ENCODE measurements at regions not wholly inside any gene's neighbourhood (a gene's known extent, or its start where the extent isn't known, plus 50 kb on each side); places are given as distances from the start of the nearest gene placed in this dataset.

DNA sequence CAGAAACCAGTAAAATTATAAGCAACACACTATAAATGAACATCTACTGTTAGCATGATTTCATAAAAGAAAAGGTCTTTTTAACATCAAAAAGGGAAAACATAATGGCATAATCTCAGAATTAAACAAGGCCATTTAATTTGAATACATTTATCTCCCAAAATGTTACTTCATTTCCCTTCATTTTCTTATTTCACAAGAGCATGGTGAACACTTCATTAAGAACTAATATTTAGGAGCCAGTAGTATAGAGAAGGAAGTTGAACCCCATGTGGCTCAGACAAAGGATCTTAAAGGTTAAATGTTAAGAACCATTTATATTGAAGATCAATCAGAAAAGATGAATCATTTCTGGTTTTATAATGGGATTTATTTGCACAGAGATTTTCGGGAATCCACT, 981.7 kb downstream of the TTLL7 start:
- no peak for DNase-seq

GRCh38 chr1:83016354-83016849, 982.5 kb downstream of the TTLL7 start:
- no peak for DNase-seq

DNA sequence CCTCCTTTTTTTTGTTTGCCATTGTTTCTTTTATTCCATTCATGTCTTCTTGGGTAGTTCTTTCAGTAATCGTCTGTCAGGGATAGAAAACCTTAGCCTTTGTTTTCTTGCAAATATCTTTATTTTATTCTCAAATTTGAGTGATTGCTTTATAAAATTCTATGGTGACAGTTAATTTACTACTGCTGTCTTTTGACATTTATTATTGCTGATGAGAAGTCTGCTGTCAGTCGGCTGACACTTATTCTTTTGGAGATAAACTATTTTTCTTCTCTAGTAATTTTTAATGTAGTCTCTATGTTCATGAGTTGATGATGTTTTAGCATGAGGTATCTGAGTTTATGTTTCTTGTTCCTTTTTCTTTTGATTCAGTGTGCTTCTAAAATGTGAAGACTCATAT, 983.8 kb downstream of the TTLL7 start:
- DNase-seq = no peak

DNA sequence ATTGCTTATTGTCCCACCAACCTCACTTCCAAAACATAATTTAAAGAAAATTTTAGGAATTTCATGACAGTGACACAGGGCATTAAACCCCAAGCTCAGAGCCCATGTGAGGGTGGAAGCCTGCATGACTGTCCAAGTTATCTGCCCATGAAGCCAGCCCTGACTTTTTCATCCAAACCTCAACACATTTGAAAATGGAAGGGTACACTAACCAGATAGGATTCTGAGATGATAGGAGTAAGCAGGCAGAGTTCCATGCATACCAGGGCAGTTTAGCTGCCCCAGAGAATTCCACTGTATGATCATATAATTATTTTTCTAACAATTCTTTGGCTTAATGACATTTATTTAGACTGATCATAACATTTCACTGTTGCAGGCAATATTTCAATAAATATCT, 986.0 kb downstream of the TTLL7 start:
- no peak for DNase-seq

DNA sequence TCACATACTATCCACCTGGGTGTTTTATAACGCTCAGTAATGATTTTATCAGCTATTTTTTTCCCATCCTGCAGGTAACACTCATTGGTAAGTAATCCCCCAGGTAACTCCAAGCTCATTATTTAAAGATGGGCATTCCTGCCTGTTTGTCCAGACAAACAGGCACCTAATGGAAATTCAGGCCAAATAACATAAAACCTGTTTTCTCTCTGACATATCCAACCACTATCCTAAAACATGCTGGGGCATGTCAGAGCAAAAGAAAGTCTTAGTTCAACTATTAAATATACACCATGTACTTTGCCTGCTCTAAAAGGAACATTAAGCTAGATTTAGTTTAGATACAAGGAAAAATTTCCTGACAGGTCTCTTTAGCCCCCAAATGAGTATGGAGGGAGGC, 987.7 kb downstream of the TTLL7 start:
- no peak for DNase-seq

DNA sequence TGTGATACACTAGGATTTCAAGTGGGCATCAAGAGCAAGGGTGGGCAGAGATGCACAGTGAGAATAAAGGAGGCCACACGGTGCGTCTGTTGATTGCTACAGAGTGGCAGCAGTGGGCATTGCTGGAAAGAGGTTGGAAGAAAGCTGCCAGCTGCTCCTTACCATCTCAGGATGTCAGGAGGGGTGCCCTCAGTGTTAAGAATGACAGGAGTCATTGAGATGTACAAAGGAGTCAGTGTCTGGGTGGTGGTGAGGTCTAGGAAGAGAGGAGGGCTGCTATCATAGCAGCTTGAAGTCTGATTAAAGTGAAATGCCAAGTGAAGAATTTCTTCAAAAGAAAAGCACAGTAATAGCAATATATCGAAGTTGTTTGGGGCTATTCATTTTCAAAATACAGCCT, 992.7 kb downstream of the TTLL7 start:
- no peak for DNase-seq

DNA sequence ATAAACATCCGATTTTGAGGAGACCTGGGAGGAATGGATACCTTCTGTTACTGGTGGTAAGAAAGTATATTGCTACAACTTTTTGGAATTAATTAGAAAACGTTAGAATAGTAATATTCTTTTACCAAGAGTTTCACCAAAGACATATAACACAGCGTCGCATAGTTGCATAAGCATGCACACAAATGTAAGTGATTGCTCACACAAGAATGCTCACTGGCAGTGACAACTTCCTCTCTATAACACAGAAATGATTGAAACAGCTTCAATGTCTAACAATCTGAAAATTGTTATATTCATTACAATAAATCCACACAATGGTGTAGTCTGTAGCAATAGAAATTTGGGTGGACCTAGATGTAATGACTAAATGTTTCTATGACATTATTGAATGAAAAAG, 998.6 kb downstream of the TTLL7 start:
- no peak for DNase-seq

GRCh38 chr1:82995951-82996350, 1003.0 kb downstream of the TTLL7 start:
- DNase-seq = no peak

GRCh38 chr1:82994616-82995263, 1004.2 kb downstream of the TTLL7 start:
- DNase-seq = no peak

DNA sequence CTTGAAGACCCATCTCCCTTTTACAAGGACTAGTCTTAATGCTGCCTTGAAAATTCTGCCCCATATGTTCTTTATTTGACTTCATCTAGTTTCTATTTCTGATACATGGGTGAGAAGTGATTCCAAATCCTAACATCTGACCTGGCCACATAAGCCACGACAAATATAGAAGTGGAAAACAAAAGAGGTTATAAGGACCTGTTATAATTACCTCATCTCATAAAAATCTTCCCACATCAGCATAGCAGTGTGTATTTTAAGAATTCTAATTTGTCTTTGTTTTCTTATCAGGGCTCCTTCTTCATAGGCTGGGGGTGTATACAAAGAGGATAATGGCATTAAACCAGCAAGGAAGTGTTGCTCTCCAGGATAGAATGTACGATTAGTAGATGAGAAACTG, 1007.4 kb downstream of the TTLL7 start:
- DNase-seq = no peak

GRCh38 chr1:82979593-82980236, 1019.2 kb downstream of the TTLL7 start:
- no peak for DNase-seq

GRCh38 chr1:82978461-82979324, 1020.2 kb downstream of the TTLL7 start:
- no peak for DNase-seq

- DNase-seq = no peak
Measured at GRCh38 chr1:82972841-82973553, 1025.9 kb downstream of the TTLL7 start.

- DNase-seq = no peak
Measured at GRCh38 chr1:82969340-82969739, 1029.6 kb downstream of the TTLL7 start.

DNA sequence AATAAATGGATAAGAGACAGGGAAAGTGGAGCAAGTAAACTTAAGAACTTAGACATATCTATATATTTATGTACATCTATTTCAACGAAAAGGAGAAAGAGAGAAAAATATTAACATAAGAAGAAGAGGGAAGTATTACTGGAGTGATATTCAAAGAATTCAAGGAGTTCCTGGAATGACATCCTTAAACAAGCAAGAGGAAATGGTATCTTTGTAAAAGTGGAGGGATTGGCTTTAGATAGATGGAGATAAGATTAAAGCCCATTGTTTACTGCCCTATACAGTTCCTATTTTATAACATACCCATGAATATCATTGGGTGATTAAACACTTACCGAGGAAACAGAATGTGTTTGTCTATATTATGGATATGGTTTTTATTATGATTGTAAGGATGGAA, 1036.3 kb downstream of the TTLL7 start:
- no peak for DNase-seq

DNA sequence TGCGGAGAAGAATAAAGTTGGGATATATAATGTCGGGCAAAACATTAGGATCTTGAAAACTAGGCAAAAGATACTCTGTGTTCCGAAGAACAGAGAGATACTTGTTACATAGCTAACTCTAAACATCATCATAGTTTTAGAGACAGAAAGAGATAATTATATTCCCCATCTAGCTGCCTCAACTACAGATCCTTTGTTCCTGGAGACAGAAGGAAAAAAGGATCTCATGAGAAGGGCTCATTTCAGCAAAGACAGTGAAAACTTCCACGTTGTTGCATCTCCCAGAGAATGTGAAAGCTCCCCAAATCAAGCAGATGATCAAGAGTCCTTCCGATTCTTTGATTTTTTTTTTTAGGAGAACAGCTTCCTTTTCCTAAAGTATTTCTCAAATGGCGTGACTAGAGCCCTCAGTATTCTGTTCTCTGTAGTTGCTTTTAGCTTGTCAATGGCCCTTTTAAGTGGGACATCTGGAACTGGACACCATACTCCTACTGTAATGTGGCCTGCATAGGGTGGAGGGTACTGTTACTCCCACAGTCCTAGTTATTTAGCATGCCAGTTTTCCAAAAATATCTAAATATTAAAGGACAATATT, 1048.2 kb downstream of the TTLL7 start:
- DNase-seq = no peak

DNA sequence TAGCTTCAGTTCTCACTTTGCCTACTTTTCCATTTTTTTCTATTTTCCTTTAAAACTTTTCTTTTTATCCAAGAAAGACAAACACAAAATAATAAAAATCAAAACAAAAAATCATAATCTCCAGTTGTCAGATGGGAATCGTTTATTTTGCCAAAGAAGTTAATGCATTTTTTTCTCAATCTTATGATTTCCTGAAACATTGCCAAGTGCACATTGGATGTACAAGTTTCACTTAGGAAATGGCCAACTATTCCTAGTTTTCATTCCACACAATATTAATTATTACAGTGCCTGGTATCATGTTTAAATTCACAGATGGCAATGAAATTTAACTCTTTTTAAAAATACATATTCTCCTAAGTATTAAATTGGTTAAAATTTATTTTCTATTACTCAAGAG, 1050.5 kb downstream of the TTLL7 start:
- DNase-seq = no peak

DNA sequence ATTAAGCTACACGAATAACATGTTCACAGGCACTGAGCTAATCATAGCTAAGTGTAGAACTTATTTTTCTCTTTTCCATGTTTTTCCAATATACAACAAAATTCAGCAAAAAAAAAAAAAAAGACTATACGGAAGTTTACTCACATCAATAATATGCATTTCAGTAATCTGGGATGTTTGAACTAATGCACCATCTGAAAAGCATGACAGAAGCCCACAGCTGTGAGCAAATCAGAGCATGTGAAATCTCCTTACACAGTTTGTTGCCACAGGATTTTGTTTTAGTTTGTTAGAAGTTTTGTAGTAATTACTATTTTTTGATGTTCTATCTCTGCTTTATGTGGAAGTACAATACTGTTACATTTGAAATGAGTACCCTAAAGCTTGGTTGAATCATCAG, 1051.7 kb downstream of the TTLL7 start:
- no peak for DNase-seq

DNA sequence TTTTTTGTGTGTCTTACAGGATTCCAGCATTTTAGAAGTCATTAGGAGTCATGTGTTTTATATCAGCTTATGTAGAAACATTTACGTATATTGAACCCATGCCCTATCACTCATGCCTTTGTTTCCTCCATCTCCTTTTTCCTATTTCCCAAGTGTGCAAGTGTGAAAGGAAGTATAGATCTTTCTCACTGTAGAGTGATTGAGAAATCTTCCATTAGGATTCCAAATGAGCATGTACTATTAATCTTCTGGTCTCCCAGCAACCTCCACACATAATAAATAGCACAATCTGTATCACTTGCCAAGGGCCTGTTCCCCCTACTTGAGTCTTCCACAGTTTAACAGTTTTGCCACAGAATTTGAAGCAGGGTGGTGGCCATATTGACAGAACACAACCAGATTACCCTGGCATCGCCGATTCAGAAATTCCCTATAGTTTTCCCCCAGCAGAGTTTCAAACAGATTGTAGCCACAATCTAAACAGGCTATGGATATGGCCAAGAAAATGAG, 1052.8 kb downstream of the TTLL7 start:
- no peak for DNase-seq

DNA sequence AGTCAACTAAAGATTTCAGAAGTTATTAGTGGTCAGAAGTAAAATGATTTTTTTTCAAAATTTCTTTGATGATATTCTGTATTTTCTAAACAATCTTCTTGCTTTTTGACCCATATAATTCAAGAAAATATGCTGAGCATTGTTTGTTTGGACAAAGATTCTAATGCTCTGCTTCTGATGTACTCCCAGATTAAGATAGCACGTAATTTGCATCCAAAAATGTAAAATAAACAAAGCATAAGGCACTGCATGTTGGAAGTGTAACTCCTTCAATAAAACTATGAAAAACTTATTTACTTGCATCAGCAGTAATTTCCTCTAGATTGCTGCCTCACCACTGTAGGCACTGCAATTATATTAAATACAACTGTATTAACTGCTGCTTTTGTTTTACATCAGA, 1054.1 kb downstream of the TTLL7 start:
- DNase-seq = no peak

- no peak for DNase-seq
Measured at GRCh38 chr1:82934074-82934473, 1064.9 kb downstream of the TTLL7 start.

DNA sequence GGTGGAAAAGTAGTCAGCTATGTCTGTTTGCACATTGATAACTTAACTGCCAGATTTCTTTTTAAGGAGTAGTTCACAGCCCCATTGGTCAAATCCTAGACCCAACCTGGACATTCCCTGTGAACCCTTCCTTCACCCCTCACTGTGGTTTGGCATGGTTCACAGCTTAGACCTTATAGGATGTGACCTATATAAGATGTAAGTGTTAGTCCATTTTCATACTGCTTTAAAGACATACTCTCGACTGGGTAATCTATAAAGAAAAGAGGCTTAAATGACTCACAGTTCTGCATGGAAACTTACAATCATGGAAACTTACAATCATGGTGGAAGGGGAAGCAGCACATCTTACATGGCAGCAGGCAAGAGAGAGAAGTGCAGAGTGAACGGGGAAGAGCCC, 1066.2 kb downstream of the TTLL7 start:
- no peak for DNase-seq

DNA sequence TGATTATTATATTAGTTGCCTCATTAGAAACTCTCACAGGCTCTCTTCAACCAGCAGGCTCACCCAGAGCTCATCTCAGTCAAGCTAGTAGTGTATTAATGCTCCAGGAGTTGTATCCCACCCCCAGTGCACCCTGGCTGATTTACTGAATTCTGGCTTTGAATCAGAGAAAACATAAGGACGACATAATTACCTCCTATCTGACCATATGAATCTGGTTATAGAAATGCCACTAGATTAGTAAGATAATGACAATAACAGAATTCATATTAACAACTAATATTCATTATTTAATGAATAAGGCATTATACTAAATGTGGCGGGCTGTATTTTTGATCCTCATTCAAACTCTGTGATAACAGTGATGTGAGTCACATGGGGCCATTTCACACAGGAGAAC, 1066.7 kb downstream of the TTLL7 start:
- DNase-seq = no peak

All from stimulated activated CD4-positive, alpha-beta T cell treated with anti-CD3 and anti-CD28 coated beads, Interleukin-1b, Interleukin-23, amount 100 ng/mL, for 48 hours (primary cell).